ENCODE measurements at regions not wholly inside any gene's neighbourhood (a gene's known extent, or its start where the extent isn't known, plus 50 kb on each side); places are given as distances from the start of the nearest gene placed in this dataset.

- no peak for DNase-seq (ENCODE audit: low spot score)
Measured at GRCh38 chr5:122721127-122721526, 53.8 kb upstream of the SNX2 start.

DNA sequence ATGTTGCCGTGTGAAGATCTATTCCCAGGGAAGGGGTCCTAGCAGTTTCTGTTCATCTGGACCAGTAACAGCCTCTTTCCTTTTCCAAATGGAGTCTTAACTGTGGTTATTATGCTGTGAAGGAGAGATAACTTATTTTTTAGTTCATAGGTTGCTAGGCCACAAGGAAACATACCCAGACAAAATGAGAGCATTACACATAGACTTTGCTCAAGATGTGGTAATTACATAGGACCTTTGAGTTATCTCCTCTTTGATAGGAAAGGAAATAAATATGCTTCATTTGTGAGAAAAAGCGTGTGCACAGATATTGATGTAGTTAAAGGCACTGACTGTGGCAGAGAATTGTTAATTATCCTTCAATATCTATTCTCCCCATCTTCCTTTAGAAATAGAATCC lies 52.5 kb upstream of the SNX2 start:
- DNase-seq (ENCODE audit: low spot score) = no peak

GRCh38 chr5:122723606-122724352 lies 51.1 kb upstream of the SNX2 start:
- no peak for DNase-seq (ENCODE audit: low spot score)
